Testis (tissue), 2 donors: ENCODE measurements at regions not wholly inside any gene's neighbourhood (a gene's known extent, or its start where the extent isn't known, plus 50 kb on each side); places are given as distances from the start of the nearest gene placed in this dataset.

Source experiments
- POLR2A ChIP-seq: fragments of 450-650 bp; IDR thresholded peaks from one replicate; pipeline ENCODE4 v1.6.1; 2017; ENCODE audit warnings: antibody characterized with exemption, mild to moderate bottlenecking, moderate library complexity
- TF ChIP-seq, protein P1 (sequence below), 3 experiments: fragments of 450-650 bp in 2 of 3; fragments of 200-600 bp in 1 of 3; sonication (generic) in 1 of 3; IDR thresholded peaks; one replicate each; pipeline ENCODE4 v1.5.1; 2016 to 2019; ENCODE audit warnings: antibody characterized with exemption in 3 of 3, mild to moderate bottlenecking in 2 of 3, moderate library complexity in 1 of 3

DNA sequence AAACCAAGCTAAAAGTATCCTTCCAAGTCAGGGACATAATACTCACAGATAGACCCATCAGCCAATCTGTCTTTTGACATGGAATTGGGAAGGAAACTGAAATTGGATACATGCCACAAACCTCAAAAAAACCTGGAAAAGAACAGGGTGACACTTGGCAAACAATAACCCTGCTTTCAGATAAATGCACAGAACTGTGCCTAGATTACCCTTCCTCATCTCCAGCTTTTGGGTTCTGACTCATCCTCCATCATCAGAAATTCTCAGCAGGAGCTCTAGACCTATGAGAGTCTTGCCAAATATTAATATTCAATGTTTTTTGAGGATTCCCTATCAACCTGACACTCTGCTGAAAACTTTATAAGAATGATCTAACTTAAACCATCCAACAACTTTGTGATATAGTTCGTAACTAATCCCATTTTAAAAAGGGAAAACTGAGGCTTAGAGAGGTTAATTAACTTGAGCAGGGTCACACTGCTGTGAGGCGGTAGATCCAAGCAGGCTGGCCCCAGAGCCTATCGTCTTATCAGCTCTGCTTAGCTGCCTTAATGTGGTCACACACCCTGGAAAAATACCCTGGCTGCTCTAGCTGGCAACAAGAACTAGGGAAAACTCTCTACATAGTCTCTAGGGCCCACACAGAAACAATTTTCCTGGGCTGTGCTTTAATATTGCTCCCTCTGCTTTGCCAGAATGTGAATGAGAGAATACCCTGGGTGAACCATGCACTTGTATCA lies 157.0 kb upstream of the TRPC7 start:
- TF ChIP-seq POLR2A: no peak
- TF ChIP-seq, protein P1, sequence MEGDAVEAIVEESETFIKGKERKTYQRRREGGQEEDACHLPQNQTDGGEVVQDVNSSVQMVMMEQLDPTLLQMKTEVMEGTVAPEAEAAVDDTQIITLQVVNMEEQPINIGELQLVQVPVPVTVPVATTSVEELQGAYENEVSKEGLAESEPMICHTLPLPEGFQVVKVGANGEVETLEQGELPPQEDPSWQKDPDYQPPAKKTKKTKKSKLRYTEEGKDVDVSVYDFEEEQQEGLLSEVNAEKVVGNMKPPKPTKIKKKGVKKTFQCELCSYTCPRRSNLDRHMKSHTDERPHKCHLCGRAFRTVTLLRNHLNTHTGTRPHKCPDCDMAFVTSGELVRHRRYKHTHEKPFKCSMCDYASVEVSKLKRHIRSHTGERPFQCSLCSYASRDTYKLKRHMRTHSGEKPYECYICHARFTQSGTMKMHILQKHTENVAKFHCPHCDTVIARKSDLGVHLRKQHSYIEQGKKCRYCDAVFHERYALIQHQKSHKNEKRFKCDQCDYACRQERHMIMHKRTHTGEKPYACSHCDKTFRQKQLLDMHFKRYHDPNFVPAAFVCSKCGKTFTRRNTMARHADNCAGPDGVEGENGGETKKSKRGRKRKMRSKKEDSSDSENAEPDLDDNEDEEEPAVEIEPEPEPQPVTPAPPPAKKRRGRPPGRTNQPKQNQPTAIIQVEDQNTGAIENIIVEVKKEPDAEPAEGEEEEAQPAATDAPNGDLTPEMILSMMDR (IDR thresholded peaks at IDR 0.05): no peak
